GM21576 (cell line): ENCODE measurements at regions not wholly inside any gene's neighbourhood (a gene's known extent, or its start where the extent isn't known, plus 50 kb on each side); places are given as distances from the start of the nearest gene placed in this dataset.

Source experiments
- ATAC-seq: cut with Tn5 transposase; IDR thresholded peaks from one replicate; pipeline ENCODE4 v1.9.1; 2021; ENCODE audit warnings: mild to moderate bottlenecking, moderate library complexity; ENCODE audit not compliant: unreplicated experiment

DNA sequence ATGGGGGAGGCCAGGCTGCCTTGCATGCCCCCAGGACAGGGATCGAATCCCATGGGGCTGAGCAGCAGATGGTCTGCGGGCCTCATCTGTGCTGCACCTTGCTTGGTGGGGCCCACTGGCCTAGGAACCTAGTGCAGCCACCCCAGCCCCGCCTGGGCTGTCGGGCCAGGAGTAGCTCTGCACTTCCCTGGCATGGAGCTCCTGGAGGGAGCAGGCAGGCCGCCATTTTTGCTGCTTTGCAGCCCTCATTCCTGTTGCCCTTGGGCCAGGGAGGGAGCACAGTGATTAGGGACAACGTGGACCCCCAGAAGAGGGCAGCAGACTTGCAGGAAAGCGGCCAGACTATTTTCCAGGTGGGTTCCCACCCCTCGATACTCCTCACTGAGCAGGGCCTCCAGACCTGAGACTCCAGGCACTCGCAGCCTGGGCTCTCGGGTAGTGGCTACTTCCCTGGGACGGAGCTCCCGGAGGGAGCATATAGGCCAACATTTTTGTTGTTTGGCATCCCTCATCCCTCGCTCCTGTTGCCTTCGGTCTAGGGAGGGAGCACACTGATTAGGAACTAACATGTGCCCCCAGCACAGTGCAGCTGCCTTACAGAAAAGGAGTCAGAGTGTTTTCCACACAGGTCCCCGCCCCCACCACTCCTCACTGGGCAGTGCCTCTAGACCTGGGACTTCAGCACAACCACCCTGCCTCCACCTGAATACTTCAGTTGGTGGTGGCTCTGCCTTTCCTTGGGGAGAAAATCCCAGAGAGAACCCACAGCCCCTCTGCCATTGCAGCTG lies 99.5 kb downstream of the MAIP1 start:
- no peak for ATAC-seq

DNA sequence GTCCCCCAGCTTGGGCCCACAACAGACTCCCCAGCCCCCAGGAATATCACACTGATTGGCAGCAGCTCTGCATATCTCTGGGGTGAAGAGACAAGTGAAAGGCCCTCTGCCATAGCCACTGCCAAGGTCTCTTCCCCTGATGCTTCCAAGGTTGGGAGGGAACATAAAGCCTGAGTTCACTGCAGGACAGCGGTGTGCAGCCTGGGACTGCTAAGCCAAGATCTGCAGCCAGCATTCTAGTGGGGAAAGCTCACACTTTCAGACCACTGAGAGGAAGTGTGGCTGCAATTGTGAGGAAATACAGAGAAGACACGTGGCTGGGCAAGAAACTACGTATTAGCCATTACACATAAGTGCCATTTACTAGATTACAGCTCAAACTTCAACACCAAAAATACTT lies 100.7 kb downstream of the MAIP1 start:
- ATAC-seq, result no peak

DNA sequence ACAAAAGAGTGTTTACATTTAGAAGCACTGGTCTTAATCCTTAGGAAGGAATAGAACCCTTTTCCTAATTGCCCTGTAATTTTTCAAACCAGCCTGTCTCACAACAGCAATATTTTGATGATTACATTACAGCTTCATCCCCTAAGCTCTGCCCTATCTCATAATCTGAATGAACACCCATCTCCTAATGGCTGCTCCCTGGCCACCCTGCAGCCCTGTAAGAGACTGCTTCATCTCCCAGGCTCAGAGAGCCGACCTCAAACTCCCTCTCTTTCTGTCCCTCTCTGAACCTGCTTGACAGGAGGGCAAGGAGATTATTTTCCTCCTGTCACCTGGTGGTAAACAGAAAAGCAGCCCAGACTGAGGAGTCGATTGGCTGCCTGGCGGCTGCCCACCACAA lies 107.8 kb downstream of the MAIP1 start:
- no peak for ATAC-seq

GRCh38 chr2:200064879-200065278 lies 109.5 kb downstream of the MAIP1 start:
- no peak for ATAC-seq

GRCh38 chr2:200065477-200065876 lies 110.1 kb downstream of the MAIP1 start:
- ATAC-seq, result no peak

DNA sequence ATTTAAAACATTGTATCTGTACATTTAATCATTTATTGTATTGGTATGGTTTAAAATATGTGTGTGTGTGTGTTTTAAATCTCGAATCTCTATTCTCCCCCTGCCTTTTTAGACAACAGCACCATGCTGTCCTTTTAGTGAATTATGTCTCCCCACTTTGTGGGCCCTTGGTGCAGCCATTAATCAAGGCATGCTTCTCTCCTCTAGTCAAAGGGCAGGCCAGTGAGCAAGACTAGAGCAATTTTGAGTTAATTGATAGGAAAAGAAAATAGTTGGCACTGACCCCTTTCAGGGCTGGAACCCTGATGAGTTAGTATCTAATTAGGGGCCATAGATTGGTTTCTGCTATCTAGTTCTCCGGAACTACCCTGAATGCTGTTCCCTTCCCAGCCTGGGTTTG lies 111.0 kb downstream of the MAIP1 start:
- no peak for ATAC-seq

- no peak for ATAC-seq
Measured at GRCh38 chr2:200068642-200069041, 113.3 kb downstream of the MAIP1 start.

GRCh38 chr2:200077210-200077650 lies 121.8 kb downstream of the MAIP1 start:
- no peak for ATAC-seq

- no peak for ATAC-seq
Measured at GRCh38 chr2:200077838-200078237, 122.5 kb downstream of the MAIP1 start.

DNA sequence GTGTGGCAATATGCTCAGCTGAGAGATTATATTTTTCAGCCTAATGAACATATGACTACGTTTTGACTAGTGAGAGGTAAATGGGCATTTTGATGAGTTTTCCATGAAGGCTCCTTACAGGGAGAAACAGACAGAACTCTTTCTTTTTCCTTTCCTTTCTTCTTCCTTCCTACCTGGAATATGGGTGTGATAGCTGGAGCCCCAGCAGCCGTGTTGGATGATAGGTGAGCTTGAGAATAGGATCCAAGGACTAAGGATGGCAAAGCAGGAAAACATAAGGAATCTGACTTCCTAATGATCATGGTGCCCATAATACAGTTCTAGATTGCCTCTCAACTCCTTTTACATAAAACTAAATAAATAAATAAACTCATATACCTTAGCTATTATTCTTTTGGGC lies 124.0 kb downstream of the MAIP1 start:
- no peak for ATAC-seq

GRCh38 chr2:200081236-200081635 lies 125.9 kb downstream of the MAIP1 start:
- ATAC-seq, result no peak

GRCh38 chr2:200081811-200082210 lies 126.4 kb downstream of the MAIP1 start:
- ATAC-seq, result no peak

GRCh38 chr2:200084036-200084435 lies 128.7 kb downstream of the MAIP1 start:
- no peak for ATAC-seq

DNA sequence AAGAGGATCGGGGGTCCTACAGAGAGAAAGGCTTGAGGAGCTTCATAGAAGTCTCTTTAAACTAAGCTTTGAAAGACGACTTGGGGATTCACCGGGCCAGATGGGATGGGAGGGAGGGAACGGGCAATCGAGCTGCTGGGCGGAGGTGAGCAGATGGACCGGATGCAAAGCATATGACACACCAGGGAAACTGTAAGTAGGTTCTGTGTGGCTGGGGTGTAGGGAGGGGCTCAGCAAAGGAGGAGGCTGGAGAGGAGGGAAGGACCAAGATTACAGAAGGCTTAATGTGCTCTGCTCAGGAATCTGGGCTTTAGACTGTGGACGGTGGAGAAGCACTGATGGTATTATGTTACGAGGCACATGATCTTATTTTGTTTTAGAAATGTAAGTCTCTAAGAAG lies 131.5 kb downstream of the MAIP1 start:
- ATAC-seq, result no peak

DNA sequence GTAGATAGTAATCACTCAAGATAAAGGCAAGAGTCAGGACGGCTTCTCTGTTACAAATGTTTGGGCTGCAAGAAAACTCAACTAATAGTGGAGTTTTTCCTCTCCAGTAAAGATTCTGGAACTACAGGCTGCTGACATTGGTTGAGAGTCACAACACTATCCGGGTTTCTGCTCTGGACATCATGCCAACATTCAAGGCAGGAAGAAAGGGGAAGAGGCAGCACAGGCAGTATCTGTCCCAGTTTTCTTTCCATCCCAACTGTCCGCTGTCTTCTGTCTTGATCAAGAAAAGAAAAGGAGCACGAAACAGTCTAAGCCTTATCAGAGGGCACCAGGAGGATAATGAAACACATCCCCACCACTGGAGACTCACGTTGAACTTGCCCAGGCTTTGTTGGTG lies 132.1 kb downstream of the MAIP1 start:
- no peak for ATAC-seq

DNA sequence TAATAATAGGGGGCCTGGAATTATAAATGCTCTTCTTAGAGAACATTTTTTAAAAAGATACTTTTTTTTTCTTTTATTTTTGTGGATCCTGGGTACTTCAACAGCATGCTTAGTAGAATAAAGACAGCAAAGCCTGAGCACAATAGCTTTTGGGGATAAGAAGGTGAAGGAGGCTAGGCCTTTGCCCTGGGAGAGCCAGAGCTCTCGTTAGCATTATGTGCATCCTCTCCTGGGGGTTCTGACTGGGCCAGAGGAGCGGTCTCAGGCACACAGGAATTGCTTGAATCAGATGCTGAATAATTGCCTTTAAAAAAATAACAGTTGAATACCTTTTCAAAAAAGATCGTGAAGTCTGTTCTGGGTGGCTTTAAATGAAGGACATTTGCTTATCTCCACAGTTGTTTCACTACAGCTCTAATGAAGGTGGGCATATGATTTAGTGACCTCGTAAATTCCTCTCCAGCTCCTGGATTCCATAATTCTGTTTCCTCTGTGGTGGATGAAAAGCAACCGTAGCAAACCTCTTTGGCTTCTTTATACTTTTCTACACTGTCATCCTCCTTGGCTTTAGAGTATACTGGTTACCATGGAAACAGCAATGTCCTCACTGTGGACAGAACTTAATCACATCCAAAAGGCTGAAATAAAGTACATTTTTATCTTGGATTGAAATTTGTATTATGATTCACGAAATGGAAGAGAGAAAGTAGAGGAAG lies 133.8 kb downstream of the MAIP1 start:
- no peak for ATAC-seq

GRCh38 chr2:200089756-200090109 lies 134.4 kb downstream of the MAIP1 start:
- no peak for ATAC-seq

DNA sequence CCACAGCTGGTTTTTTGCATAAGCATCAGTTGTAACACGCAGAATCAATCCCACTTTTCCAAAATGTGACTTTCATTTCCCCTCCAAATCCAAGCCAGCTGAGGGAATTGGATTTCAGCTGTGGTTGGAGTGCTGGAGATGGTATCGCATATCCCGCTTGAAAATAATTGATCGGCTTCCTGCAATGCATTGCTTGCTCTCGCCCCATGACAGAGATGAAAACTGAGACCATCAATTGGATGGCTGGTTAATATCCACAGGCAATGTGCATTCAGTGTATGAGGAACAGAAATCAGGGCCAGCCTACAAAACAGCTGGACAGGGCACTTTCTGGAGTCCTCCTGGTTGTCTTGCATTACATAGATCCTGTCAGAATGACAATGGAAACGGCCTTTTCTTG lies 135.3 kb downstream of the MAIP1 start:
- ATAC-seq, result no peak

- ATAC-seq, result no peak
Measured at GRCh38 chr2:200091126-200091525, 135.7 kb downstream of the MAIP1 start.

DNA sequence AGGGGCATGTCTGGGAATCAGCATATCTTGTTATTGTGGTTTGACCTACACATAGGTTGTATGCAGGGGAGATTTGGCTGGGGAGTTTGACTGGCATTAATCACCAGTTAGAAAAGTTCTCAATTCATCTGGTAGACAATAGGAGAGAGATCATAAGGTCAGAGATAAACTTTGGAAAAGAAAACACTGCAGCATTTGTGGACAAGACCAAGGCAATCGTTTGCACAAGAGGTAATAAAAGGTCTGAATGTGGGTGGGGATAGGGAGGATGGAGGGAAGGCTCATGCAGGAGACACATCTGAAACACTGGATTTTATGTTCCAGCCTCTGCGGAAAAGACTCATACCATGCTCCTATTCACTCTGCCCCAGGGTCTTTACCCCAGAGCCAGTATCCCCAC lies 136.9 kb downstream of the MAIP1 start:
- ATAC-seq, result no peak

GRCh38 chr2:200095436-200095835 lies 140.1 kb downstream of the MAIP1 start:
- no peak for ATAC-seq

DNA sequence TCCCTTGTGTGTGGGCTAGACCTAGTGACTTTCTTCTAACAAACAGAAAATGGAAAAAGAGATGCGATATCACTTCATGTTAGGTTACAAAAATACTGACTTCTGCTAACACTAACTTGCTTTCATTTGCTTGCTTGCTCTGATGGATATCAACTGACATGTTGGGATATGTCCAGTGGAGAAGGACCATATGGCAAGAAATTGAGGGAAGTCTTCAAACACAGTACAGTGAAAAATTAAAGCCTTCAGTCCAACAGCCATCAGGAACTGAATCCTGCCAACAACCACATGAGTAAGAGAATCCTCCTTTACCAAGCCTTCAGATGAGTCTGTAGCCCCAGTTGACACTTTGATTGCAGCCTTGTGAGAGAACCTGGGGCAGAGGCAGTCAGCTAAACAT lies 143.9 kb downstream of the MAIP1 start:
- ATAC-seq, result no peak

- no peak for ATAC-seq
Measured at GRCh38 chr2:200100027-200100426, 144.6 kb downstream of the MAIP1 start.
